ENCODE measurements at regions not wholly inside any gene's neighbourhood (a gene's known extent, or its start where the extent isn't known, plus 50 kb on each side); places are given as distances from the start of the nearest gene placed in this dataset.
"Not testable (repeated sequence)": the region's sequence is repeated elsewhere in the genome, so short reads cannot be mapped to it uniquely, and the experiment has no call there.

- DNase-seq (ENCODE audit: low read depth in 2 of 2): no peak
Observed at GRCh38 chr7:155228894-155229293, 68.8 kb upstream of the INSIG1 start.

DNA sequence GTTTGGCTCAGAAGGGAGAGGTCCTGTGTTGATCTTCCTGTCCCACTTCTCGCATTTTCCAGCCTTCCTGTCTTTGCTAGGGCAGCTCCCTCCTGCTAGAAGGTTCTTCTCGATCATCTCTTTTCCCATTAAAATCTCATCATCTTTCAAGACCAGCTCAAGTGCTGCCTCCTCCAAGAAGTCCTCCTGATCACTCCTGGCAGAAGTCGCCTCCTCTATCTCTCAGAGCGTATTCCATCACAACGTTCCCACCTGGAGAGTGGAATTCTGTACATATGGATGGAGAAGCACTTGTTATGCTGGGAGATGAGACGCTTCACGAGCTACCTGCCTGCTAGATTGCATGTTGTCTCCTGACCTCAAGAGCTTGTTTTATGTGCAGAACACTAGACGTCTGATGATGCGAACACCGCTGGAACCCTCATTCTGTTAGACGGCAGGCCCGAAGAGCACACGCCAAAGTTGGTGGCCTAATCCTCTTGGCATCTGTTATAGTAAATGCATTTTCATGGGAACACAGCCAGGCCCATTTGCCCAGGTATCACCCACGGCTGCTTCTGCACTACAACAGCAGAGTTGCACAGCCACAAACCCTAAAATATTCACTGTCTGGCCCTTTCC is 68.0 kb upstream of the INSIG1 start:
- no peak for DNase-seq (ENCODE audit: low read depth in 2 of 2)

DNA sequence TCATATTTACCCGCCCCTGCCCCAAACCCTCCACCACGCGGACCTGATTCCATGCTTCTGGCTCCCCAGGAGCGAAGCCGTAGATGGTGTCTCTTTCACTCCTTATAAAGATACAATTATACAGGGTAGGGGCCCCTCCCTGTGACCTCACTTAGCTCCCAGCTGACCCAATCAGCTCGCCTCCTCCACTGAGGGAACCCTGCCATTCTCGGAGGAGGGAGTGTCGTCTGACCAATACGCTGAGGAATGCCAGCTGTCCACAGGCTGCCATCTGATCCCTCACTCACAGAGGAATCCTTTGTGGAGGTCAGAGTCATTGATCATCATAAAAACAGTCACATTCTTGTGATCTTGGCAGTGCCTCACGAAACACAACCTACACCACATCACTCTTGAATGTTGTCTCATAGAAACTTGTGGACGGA is 67.5 kb upstream of the INSIG1 start:
- DNase-seq (ENCODE audit: low read depth in 2 of 2): no peak

DNA sequence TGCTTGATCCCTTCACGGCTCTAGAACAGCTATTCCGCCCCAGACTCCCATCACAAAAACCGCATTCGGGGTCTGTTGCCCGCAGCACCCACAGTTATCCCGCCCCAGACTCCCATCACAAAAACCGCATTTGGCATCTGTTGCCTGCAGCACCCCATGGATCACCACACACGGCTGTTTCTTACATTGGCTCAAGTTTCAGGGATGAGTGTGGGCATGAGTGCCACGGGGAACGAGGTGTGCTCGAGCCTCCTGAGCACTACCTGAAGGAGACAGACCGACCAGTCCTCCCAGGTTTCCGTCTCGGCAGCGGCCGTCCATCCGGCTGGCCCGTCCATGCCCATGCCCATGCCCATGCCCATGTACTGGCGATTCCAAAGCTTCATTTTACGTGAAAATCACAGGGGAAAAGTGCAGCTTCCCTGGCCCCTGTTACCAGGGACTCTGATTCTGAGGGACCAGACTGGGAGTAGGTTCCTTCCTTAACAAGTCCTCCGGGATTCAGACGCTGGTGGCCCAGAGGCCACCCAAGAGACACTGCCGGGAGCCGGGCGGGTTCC is 66.4 kb upstream of the INSIG1 start:
- no peak for DNase-seq (ENCODE audit: low read depth in 2 of 2)

- no peak for DNase-seq (ENCODE audit: low read depth in 2 of 2)
Observed at GRCh38 chr7:155231941-155232340, 65.7 kb upstream of the INSIG1 start.

DNA sequence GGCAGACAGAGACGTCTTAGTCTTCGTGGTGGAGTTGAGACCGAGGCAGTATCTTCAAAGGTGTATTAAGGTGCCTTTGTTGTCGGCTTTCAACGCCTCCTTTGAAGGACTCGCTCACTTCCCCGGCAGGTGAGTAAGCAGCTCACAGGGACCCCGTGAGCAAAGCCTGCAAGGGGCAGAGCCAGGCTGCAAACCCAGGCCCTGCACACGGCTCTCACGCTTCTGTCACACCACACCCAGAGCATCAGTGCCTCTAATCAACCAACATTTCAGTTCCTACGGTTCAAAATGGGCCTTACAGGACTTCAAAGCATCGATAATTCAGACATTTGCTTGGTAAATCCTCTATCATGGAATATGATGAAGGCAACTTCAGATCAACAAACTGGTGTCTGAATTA is 64.8 kb upstream of the INSIG1 start:
- no peak for DNase-seq (ENCODE audit: low read depth in 2 of 2)

DNA sequence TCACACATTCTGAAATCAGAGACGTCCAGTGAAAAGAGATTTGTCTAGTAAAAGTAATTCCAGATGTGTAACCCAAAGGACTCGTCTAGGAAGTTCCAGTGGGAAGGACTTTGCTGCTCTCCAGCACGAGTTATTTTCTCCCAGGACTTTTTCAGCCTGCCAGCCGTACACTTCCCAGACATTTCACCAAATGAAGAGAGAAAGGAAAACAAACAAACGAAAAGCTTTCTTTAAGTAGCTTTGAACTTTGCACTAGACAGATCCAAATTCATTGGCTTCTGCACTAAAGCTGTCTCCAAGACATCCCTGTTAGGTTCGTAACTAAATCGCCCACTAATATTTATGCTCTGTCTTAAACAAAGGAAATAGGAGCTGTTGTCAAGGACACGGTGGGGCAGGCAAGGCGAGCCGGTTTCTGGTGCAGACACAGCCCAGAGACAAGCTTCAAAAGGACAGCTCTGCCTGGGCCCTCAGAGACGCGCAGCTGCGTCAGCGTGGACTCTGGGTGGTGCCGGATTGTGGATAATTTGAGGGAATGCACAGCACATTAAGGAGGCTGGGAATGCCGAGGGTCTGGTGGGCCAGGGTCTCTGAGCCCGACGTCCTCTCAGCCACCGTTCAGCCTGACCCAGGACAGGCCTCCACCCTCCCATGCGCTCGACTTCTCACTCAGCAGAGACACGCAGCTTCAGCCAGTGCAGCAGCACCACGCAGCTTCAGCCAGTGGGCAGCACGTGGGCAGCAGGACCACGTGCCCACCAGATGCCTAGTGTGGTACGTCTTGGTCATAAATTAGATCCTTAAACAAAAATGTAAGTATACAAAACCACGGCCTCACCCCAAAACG is 64.1 kb upstream of the INSIG1 start:
- DNase-seq (ENCODE audit: low read depth in 2 of 2): no peak

- no peak for DNase-seq (ENCODE audit: low read depth in 2 of 2)
Observed at GRCh38 chr7:155234158-155234492, 63.6 kb upstream of the INSIG1 start.

DNA sequence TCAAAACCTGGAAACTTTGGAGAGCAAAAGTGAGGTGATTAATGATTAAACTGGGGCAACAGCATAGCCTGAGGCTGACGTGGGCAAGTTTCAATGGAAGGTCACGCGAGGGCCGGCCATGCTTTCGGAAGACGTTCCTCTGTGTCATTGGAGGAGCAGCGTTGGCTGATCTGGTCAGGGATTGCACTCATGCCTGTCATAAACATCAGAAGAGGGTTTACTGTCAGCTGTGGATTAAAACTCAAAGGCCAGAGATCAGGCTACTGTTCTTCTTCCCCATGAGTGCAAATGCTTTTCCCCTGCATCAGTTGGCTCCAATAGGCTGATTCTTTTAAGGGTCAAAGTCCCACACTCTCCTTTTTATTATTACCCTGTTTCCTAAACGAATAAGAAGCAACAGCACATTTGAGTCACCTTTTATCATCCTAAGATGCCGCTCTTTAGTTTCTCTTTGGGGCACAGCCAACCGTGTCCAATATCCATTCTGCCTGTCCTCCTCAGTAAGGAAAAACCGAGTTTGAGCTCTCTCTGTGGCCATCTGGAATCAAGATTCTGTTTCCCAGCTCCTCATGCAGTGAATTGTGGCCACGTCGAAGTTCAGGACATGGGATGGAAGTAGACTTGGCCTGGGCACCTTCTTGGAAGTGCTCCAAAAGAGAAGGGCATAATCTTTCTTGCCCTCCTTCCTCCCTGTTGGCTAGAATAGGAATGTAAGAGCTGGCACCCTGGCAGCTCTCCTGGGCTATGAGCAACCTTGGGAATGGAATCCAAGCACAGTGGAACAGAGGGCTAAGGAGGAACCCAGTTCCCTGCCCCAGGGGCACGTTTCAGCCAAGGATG is 62.5 kb upstream of the INSIG1 start:
- no peak for DNase-seq (ENCODE audit: low read depth in 2 of 2)

GRCh38 chr7:155236386-155236785 is 61.3 kb upstream of the INSIG1 start:
- DNase-seq (ENCODE audit: low read depth in 2 of 2): no peak

DNA sequence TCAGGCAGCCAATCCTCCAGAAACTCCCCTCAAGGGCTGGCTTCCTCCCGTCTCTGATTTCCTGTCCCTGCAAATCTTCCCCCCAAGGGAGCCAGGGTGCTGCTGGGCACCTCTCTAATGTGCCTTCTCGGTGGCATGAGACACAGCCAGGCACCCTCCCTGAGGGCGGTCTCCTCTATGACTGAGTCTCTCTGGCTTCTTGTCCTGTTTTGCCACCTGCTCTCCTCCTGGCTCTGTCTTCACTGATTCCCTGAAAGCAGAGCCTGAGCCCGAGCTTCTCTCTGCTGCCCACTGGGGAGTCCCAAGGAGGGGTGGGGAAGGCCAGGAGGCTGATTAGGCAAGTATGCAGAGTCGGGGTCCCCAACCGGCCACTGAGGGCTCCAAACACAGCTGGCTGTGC is 60.4 kb upstream of the INSIG1 start:
- no peak for DNase-seq (ENCODE audit: low read depth in 2 of 2)

- no peak for DNase-seq (ENCODE audit: low read depth in 2 of 2)
Observed at GRCh38 chr7:155237730-155238129, 59.9 kb upstream of the INSIG1 start.

DNA sequence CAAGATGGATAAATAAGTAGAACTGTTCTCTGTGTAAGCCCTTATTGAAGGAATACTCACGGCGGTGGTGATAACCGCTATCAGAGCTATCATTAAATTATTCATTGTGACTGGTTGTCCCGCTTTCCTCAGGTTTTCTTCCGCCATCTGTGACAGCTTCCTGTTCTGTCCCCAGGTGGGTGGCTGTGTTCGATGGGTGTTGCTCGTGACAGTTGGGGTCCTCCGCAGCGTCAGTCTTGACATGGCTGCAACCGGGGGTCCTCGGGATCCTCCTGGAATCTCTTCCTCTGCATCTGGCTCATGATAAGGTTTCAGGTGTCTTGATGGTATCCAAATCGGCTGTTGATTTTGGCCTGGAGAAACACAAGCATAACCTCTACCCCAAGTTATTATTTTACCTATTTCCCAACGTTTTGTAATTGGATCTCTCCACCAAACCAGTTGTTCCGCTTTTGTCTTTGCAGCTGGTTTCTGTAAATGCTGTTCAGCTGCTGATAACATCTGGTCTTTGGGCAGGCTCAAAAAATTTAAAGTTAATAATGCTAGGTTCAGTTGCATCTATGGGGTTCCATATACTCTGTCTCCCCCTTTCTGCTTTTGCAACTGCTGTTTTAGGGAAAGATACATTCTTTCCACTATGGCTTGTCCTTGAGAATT is 58.1 kb upstream of the INSIG1 start:
- not testable (repeated sequence) for DNase-seq (ENCODE audit: low read depth in 2 of 2)

- DNase-seq (ENCODE audit: low read depth in 2 of 2): no peak
Observed at GRCh38 chr7:155244675-155245074, 53.0 kb upstream of the INSIG1 start.

DNA sequence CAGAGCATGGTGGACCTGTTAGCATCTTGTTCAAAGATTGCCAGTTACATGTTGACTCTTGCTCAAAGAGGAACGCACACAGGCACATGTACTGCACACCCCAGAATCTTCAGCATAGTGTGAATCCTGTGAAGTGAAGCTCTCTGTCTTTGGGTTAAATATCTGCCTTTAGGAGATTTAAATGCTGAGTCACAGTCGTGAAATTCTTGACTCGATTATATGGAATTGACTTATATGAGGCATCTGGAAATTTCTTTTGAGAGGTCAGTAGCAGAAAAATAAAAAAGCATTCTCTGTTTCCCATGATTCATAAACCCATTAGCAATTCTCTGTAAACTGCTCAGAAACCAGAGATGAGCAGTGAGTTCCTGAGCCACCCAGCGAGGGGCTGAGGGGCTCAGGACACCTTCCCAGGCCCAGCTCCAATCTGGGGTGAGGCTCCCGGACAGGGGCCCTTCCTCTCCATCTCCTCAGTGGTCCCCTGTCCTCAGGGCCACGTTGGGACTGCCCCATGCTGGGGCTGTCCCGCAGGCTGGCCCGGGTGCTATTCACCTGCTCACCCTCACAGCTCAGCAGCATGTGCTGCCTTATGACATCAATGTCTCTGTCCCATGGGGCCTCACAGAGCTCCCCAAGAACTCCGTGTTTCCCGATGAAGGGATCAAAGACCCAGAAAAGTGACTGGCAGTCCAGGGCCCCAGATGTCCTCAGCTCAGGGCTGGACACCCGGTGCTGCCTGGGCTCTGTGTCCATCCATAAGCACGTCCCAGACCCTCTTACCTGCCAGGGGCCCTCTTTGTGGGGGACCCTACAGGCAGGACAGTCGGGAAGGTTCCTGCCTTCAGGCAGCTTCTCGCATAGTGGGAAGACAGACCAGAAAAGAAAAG is 50.0 kb upstream of the INSIG1 start:
- no peak for DNase-seq (ENCODE audit: low read depth in 2 of 2)

Data from stimulated activated CD8-positive, alpha-beta memory T cell treated with anti-CD3 and anti-CD28 coated beads, Interleukin-15, amount 100 ng/mL, for 4 hours (primary cell).